ENCODE measurements at regions not wholly inside any gene's neighbourhood (a gene's known extent, or its start where the extent isn't known, plus 50 kb on each side); places are given as distances from the start of the nearest gene placed in this dataset.

DNA sequence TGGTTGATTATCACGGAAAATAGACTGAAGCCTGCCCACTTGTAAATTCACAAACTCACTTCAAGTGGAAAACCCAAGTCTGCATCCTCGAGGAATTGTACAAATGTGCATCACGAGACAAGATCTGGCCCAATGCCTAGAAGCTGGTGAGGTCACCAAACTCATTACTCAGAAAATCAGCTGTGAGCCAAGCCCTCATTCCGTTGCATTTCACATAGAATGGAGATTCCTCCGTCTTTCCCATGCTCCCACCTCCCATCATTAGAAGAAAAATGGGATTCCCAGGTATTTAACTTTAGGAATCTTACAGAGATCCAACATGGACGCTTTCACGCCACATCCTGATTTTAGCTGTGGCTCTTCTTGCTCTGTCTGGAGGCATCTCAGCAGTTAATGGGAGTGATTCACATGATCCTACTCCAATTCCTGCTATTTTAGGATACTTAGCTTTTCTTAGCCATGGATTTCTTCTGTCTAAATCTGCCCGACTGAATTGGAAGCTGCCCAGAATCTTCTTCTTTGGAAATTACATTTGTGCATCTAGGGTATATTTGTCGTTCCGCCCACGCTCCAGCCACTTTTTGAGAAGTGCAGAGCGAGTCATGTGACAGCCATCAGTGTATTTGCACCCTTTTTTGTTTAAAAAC, 68.7 kb upstream of the STMND1 start:
- TF ChIP-seq, protein P1, sequence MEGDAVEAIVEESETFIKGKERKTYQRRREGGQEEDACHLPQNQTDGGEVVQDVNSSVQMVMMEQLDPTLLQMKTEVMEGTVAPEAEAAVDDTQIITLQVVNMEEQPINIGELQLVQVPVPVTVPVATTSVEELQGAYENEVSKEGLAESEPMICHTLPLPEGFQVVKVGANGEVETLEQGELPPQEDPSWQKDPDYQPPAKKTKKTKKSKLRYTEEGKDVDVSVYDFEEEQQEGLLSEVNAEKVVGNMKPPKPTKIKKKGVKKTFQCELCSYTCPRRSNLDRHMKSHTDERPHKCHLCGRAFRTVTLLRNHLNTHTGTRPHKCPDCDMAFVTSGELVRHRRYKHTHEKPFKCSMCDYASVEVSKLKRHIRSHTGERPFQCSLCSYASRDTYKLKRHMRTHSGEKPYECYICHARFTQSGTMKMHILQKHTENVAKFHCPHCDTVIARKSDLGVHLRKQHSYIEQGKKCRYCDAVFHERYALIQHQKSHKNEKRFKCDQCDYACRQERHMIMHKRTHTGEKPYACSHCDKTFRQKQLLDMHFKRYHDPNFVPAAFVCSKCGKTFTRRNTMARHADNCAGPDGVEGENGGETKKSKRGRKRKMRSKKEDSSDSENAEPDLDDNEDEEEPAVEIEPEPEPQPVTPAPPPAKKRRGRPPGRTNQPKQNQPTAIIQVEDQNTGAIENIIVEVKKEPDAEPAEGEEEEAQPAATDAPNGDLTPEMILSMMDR (conservative IDR thresholded peaks at IDR 0.05; ENCODE audit: low read length), result no peak
- TF ChIP-seq EZH2phosphoT487 (IDR thresholded peaks at IDR 0.05; ENCODE audit: borderline replicate concordance, low read depth, low read length), result no peak
